PC-3 (cell line): ENCODE measurements at regions not wholly inside any gene's neighbourhood (a gene's known extent, or its start where the extent isn't known, plus 50 kb on each side); places are given as distances from the start of the nearest gene placed in this dataset.

Source experiments
- EZH2 ChIP-seq: fragments of 300-600 bp; sonication (generic); IDR thresholded peaks from one replicate; pipeline ENCODE4 v1.6.1; 2017; ENCODE audit warnings: antibody characterized with exemption, mild to moderate bottlenecking, low read length; ENCODE audit not compliant: unreplicated experiment
- EZH2phosphoT487 ChIP-seq: fragments of 300-600 bp; sonication (generic); IDR thresholded peaks from 2 replicates; pipeline ENCODE4 v1.6.1; 2018; ENCODE audit warnings: mild to moderate bottlenecking, antibody characterized with exemption, low read length, borderline replicate concordance
- TF ChIP-seq, protein P1 (sequence below): fragments of 300-600 bp; sonication (generic); conservative IDR thresholded peaks from 2 replicates; pipeline ENCODE4 v1.5.1; 2017; ENCODE audit warnings: antibody characterized with exemption, low read depth, mild to moderate bottlenecking, low read length

DNA sequence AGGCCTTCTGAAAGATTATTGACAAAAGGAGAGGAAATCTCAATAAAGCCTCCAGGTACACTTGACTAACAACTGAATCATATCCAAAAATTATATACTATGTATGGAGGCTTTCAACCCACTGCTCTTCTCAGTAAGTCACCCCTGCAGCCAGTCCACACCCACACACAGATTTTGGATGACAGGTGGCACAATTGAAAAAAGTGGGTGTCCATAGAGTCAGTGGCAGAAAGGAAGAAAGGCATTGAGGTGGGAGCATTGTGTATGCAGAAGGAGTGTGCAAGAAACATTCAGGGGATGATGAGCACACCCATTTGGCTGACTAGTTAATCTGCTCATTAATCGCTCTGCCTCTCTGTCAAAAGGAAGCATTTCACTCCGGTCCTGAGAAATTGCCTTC is 150.6 kb upstream of the IL12B start:
- TF ChIP-seq, protein P1, sequence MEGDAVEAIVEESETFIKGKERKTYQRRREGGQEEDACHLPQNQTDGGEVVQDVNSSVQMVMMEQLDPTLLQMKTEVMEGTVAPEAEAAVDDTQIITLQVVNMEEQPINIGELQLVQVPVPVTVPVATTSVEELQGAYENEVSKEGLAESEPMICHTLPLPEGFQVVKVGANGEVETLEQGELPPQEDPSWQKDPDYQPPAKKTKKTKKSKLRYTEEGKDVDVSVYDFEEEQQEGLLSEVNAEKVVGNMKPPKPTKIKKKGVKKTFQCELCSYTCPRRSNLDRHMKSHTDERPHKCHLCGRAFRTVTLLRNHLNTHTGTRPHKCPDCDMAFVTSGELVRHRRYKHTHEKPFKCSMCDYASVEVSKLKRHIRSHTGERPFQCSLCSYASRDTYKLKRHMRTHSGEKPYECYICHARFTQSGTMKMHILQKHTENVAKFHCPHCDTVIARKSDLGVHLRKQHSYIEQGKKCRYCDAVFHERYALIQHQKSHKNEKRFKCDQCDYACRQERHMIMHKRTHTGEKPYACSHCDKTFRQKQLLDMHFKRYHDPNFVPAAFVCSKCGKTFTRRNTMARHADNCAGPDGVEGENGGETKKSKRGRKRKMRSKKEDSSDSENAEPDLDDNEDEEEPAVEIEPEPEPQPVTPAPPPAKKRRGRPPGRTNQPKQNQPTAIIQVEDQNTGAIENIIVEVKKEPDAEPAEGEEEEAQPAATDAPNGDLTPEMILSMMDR = no peak
- no peak for TF ChIP-seq EZH2
- no peak for TF ChIP-seq EZH2phosphoT487
